ENCODE measurements at regions not wholly inside any gene's neighbourhood (a gene's known extent, or its start where the extent isn't known, plus 50 kb on each side); places are given as distances from the start of the nearest gene placed in this dataset.
"Not testable (repeated sequence)": the region's sequence is repeated elsewhere in the genome, so short reads cannot be mapped to it uniquely, and the experiment has no call there.

DNA sequence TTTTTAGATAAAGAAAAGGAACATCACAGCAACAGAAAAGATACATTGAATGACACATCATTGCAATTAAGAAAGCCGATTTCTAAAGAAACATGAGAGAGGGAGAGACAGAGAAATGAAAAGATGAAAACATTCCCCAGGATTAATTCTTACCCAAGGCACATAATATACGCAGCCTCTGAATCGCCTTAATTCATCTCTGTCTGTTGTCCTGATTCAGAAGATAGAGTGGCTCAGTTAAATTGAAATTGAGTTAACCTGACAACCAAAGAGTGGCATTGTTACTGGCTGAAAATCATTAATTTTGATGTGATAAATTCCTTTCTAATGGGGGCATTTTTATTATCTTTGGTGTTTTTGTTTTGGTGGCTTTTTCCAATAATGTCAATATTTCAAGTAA is 701.9 kb downstream of the EDEM1 start:
- H3K4me3 ChIP-seq (ENCODE audit: low read depth, low read length) = no peak overlapping the region
- TF ChIP-seq CTCF (IDR thresholded peaks at IDR 0.05; ENCODE audit: borderline replicate concordance, insufficient read depth, low read depth, low read length) = no peak

DNA sequence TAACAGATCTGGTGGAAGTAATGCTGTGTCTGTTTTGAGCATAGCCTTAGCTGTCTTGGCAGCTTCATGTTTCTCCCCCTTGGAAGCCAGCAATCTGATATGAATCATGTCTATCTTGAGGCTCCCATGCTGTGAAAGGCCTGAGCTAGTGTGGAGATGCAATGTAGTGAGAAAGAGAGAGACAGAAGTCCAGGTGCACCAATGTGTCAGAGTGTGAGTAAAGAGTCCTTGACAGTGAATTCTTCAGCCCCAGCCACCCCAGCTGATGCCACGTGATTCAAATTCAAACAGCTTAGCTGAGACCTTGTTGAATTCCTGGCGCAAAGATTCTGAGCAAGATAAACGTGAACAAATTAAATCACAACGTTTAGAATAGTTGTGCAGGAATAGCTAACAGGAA is 704.2 kb downstream of the EDEM1 start:
- H3K4me3 ChIP-seq (ENCODE audit: low read depth, low read length) = no peak overlapping the region
- TF ChIP-seq CTCF (IDR thresholded peaks at IDR 0.05; ENCODE audit: borderline replicate concordance, insufficient read depth, low read depth, low read length) = no peak

GRCh38 chr3:5898106-5898505 is 710.6 kb downstream of the EDEM1 start:
- no peak for TF ChIP-seq CTCF (IDR thresholded peaks at IDR 0.05; ENCODE audit: borderline replicate concordance, insufficient read depth, low read depth, low read length)
- H3K4me3 ChIP-seq (ENCODE audit: low read depth, low read length) = no peak overlapping the region

- TF ChIP-seq CTCF (IDR thresholded peaks at IDR 0.05; ENCODE audit: borderline replicate concordance, insufficient read depth, low read depth, low read length) = no peak
- no peak overlapping the region for H3K4me3 ChIP-seq (ENCODE audit: low read depth, low read length)
Measured at GRCh38 chr3:5899014-5899761, 711.7 kb downstream of the EDEM1 start.

DNA sequence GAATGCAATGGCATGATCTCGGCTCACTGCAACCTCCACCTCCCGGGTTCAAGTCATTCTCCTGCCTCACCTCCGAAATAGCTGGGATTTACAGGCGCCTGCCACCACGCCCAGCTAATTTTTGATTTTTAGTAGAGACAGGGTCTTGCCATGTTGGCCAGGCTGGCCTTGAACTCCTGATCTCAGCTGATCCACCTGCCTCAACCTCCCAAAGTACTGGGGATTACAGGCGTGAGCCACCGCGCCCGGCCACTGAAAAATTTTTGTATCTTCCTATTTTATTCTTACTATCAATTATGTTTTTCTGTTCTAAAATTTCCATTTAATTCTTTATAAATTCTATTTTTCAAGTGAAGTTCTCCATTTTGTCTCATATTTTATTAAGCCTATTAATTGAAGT is 730.4 kb downstream of the EDEM1 start:
- no peak overlapping the region for H3K4me3 ChIP-seq (ENCODE audit: low read depth, low read length)
- TF ChIP-seq CTCF (IDR thresholded peaks at IDR 0.05; ENCODE audit: borderline replicate concordance, insufficient read depth, low read depth, low read length) = no peak

GRCh38 chr3:5918626-5919025 is 731.1 kb downstream of the EDEM1 start:
- H3K4me3 ChIP-seq (ENCODE audit: low read depth, low read length) = no peak overlapping the region
- TF ChIP-seq CTCF (IDR thresholded peaks at IDR 0.05; ENCODE audit: borderline replicate concordance, insufficient read depth, low read depth, low read length) = no peak

GRCh38 chr3:5929027-5929426 is 741.5 kb downstream of the EDEM1 start:
- no peak overlapping the region for H3K4me3 ChIP-seq (ENCODE audit: low read depth, low read length)
- no peak for TF ChIP-seq CTCF (IDR thresholded peaks at IDR 0.05; ENCODE audit: borderline replicate concordance, insufficient read depth, low read depth, low read length)

DNA sequence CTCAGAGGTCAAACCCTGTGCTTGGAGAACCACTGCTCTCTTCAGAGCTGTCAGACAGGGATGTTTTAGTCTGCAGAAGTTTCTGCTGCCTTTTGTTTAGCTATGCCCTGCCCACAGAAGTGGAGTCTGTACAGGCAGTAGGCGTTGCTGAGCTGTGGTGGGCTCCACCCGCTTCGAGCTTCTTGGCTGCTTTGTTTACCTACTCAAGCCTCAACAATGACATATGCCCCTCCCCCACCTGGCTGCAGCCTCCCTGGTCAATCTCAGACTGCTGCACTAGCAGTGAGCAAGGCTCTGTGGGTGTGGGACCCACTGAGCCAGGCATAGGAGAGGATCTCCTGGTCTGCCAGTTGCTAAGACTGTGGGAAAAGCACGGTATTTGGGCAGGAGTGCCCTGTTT is 756.6 kb downstream of the EDEM1 start:
- not testable (repeated sequence) for H3K4me3 ChIP-seq (ENCODE audit: low read depth, low read length)
